EL (cell line): ENCODE measurements at regions not wholly inside any gene's neighbourhood (a gene's known extent, or its start where the extent isn't known, plus 50 kb on each side); places are given as distances from the start of the nearest gene placed in this dataset.
A peak's percentile ranks its signal among the peaks of the same experiment; 100 is the strongest.

Experiments
- DNase-seq: peaks from one replicate; pipeline ENCODE4 v3.0.0-alpha.2; 2016

- DNase-seq = no peak
These were observed 65.1 kb downstream of the PFDN4 start for GRCh38 chr20:54272901-54273488.

GRCh38 chr20:54275359-54276111 is 67.6 kb downstream of the PFDN4 start:
- no peak for DNase-seq

GRCh38 chr20:54276577-54277169 is 68.8 kb downstream of the PFDN4 start:
- DNase-seq = no peak

GRCh38 chr20:54278262-54278661 is 70.4 kb downstream of the PFDN4 start:
- no peak for DNase-seq

GRCh38 chr20:54282625-54283024 is 74.7 kb downstream of the PFDN4 start:
- no peak for DNase-seq

GRCh38 chr20:54283253-54283652 is 75.4 kb downstream of the PFDN4 start:
- DNase-seq = no peak

GRCh38 chr20:54284928-54285704 is 77.2 kb downstream of the PFDN4 start:
- peak; percentile 2 for DNase-seq

- no peak for DNase-seq
These were observed 82.7 kb downstream of the PFDN4 start for GRCh38 chr20:54290636-54291035.

- DNase-seq = no peak
These were observed 83.6 kb downstream of the PFDN4 start for GRCh38 chr20:54291339-54292010.

- DNase-seq = no peak
These were observed 84.3 kb downstream of the PFDN4 start for GRCh38 chr20:54292185-54292584.

- no peak for DNase-seq
These were observed 85.6 kb downstream of the PFDN4 start for GRCh38 chr20:54293526-54293925.

GRCh38 chr20:54294094-54294493 is 86.2 kb downstream of the PFDN4 start:
- no peak for DNase-seq

GRCh38 chr20:54295686-54296085 is 87.8 kb downstream of the PFDN4 start:
- DNase-seq = no peak

GRCh38 chr20:54305421-54305820 is 97.5 kb downstream of the PFDN4 start:
- DNase-seq = no peak

GRCh38 chr20:54306985-54307710 is 99.3 kb downstream of the PFDN4 start:
- DNase-seq = no peak

GRCh38 chr20:54308804-54309203 is 100.9 kb downstream of the PFDN4 start:
- DNase-seq = no peak

GRCh38 chr20:54318892-54319291 is 111.0 kb downstream of the PFDN4 start:
- DNase-seq = no peak

GRCh38 chr20:54320148-54320607 is 112.3 kb downstream of the PFDN4 start:
- DNase-seq = no peak

- DNase-seq = no peak
These were observed 113.6 kb downstream of the PFDN4 start for GRCh38 chr20:54321352-54322087.

- no peak for DNase-seq
These were observed 115.4 kb downstream of the PFDN4 start for GRCh38 chr20:54323227-54323734.

- DNase-seq = no peak
These were observed 116.2 kb downstream of the PFDN4 start for GRCh38 chr20:54324041-54324440.
